Activated CD4-positive, alpha-beta T cell treated with anti-CD3 and anti-CD28 coated beads for 24 hours (primary cell): ENCODE measurements at regions not wholly inside any gene's neighbourhood (a gene's known extent, or its start where the extent isn't known, plus 50 kb on each side); places are given as distances from the start of the nearest gene placed in this dataset.

Experiments
- DNase-seq, 2 donors: peaks; one replicate each; pipeline ENCODE4 v3.0.0-alpha.2; 2020; ENCODE audit warnings: low read depth in 2 of 2

- no peak for DNase-seq
Observed at GRCh38 chr3:102148598-102149337, 286.0 kb upstream of the ZPLD1 start.

- DNase-seq: no peak
Observed at GRCh38 chr3:102151935-102152334, 282.9 kb upstream of the ZPLD1 start.

GRCh38 chr3:102156426-102156825 lies 278.4 kb upstream of the ZPLD1 start:
- DNase-seq: no peak

- no peak for DNase-seq
Observed at GRCh38 chr3:102158080-102158740, 276.6 kb upstream of the ZPLD1 start.

GRCh38 chr3:102159810-102160451 lies 274.9 kb upstream of the ZPLD1 start:
- no peak for DNase-seq

- DNase-seq: no peak
Observed at GRCh38 chr3:102161384-102162006, 273.3 kb upstream of the ZPLD1 start.

GRCh38 chr3:102162251-102162650 lies 272.6 kb upstream of the ZPLD1 start:
- DNase-seq: no peak

GRCh38 chr3:102163039-102163817 lies 271.6 kb upstream of the ZPLD1 start:
- DNase-seq: no peak

GRCh38 chr3:102163818-102164154 lies 271.0 kb upstream of the ZPLD1 start:
- no peak for DNase-seq

GRCh38 chr3:102165367-102165766 lies 269.4 kb upstream of the ZPLD1 start:
- DNase-seq: no peak

- DNase-seq: no peak
Observed at GRCh38 chr3:102169915-102170479, 264.8 kb upstream of the ZPLD1 start.

- DNase-seq: no peak
Observed at GRCh38 chr3:102170545-102170944, 264.3 kb upstream of the ZPLD1 start.

- no peak for DNase-seq
Observed at GRCh38 chr3:102174312-102174712, 260.5 kb upstream of the ZPLD1 start.

GRCh38 chr3:102174832-102175374 lies 259.9 kb upstream of the ZPLD1 start:
- no peak for DNase-seq

- no peak for DNase-seq
Observed at GRCh38 chr3:102176333-102177050, 258.3 kb upstream of the ZPLD1 start.

GRCh38 chr3:102177075-102177755 lies 257.6 kb upstream of the ZPLD1 start:
- DNase-seq: no peak

GRCh38 chr3:102178817-102179216 lies 256.0 kb upstream of the ZPLD1 start:
- no peak for DNase-seq

GRCh38 chr3:102179326-102180177 lies 255.3 kb upstream of the ZPLD1 start:
- no peak for DNase-seq
